ENCODE measurements at regions not wholly inside any gene's neighbourhood (a gene's known extent, or its start where the extent isn't known, plus 50 kb on each side); places are given as distances from the start of the nearest gene placed in this dataset.

DNA sequence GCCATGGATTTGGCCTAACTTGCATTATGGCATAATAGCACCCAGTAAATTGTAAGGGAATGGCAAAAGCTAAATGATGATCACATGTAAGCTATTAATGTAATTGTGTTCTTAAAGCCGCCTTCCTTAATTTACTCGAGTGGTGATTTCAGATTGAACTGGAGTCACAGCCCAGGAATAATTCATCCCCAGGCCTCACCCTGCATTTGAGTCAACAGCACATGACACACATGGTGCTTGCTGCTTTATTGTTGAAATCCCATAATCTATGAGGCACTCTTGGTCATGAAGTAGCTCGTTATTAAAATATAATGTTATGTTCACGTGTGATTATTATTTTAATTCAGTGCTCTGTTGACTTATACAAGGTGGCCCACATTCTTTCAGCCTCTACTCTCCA lies 547.5 kb downstream of the VRK1 start:
- TF ChIP-seq, protein P1, sequence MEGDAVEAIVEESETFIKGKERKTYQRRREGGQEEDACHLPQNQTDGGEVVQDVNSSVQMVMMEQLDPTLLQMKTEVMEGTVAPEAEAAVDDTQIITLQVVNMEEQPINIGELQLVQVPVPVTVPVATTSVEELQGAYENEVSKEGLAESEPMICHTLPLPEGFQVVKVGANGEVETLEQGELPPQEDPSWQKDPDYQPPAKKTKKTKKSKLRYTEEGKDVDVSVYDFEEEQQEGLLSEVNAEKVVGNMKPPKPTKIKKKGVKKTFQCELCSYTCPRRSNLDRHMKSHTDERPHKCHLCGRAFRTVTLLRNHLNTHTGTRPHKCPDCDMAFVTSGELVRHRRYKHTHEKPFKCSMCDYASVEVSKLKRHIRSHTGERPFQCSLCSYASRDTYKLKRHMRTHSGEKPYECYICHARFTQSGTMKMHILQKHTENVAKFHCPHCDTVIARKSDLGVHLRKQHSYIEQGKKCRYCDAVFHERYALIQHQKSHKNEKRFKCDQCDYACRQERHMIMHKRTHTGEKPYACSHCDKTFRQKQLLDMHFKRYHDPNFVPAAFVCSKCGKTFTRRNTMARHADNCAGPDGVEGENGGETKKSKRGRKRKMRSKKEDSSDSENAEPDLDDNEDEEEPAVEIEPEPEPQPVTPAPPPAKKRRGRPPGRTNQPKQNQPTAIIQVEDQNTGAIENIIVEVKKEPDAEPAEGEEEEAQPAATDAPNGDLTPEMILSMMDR (conservative IDR thresholded peaks at IDR 0.05) = no peak
- TF ChIP-seq ZFX (IDR thresholded peaks at IDR 0.05) = no peak
